ENCODE measurements at regions not wholly inside any gene's neighbourhood (a gene's known extent, or its start where the extent isn't known, plus 50 kb on each side); places are given as distances from the start of the nearest gene placed in this dataset.

GRCh38 chr12:34105392-34105933 lies 83.2 kb downstream of the ALG10 start (continued):
- TF ChIP-seq ZNF518A (tag by site-specific recombination; conservative IDR thresholded peaks at IDR 0.05; ENCODE audit: low read depth): no peak
- TF ChIP-seq ZNF18 (tag by site-specific recombination; IDR thresholded peaks at IDR 0.05): no peak
- TF ChIP-seq ZNF221 (tag by site-specific recombination; IDR thresholded peaks at IDR 0.05; ENCODE audit: borderline replicate concordance): no peak

- POLR2A ChIA-PET: no interaction called here
- Histone ChIP-seq H3K4me3 (ENCODE audit: low read depth, low read length) (no peak overlapping the region), H3K4me1 (ENCODE audit: control insufficient read depth, insufficient read depth, low read length) (no peaks in the 10 kb centered on the region), H3K9me3 (ENCODE audit: control insufficient read depth, insufficient read depth, low read depth, low read length) (no peaks in the 10 kb centered on the region), H3K36me3 (ENCODE audit: control insufficient read depth in 2 of 2, insufficient read depth in 1 of 2, low read length in 2 of 2) (no peaks in the 10 kb centered on the region), H3K27ac (ENCODE audit: extremely low read depth, low read depth, low read length) (no peak overlapping the region)
- CTCF ChIA-PET: no interaction called here
- no peak for TF ChIP-seq ZNF26 (tag by site-specific recombination; IDR thresholded peaks at IDR 0.05)
- no peak for TF ChIP-seq PRDM10 (tag by site-specific recombination; IDR thresholded peaks at IDR 0.05)
- TF ChIP-seq HIC1 (tag by site-specific recombination; IDR thresholded peaks at IDR 0.05): no peak
These were observed 83.9 kb downstream of the ALG10 start for GRCh38 chr12:34106172-34106571.

- Histone ChIP-seq H3K4me1 (ENCODE audit: control insufficient read depth, insufficient read depth, low read length) (no peaks in the 10 kb centered on the region), H3K9me3 (ENCODE audit: control insufficient read depth, insufficient read depth, low read depth, low read length) (no peaks in the 10 kb centered on the region), H3K4me3 (ENCODE audit: low read depth, low read length) (no peak overlapping the region), H3K36me3 (ENCODE audit: control insufficient read depth in 2 of 2, insufficient read depth in 1 of 2, low read length in 2 of 2) (no peaks in the 10 kb centered on the region), H3K27ac (ENCODE audit: extremely low read depth, low read depth, low read length) (no peak overlapping the region)
- POLR2A ChIA-PET: no interaction called here
- CTCF ChIA-PET: no interaction called here
- TF ChIP-seq ZNF248 (tag by site-specific recombination; IDR thresholded peaks at IDR 0.05) (no peak), ZFP3 (tag by site-specific recombination; IDR thresholded peaks at IDR 0.05; ENCODE audit: low read depth) (no peak), ZNF624 (tag by site-specific recombination; IDR thresholded peaks at IDR 0.05) (no peak), FEZF1 (tag by site-specific recombination; IDR thresholded peaks at IDR 0.05) (no peak), SALL2 (tag by site-specific recombination; IDR thresholded peaks at IDR 0.05; ENCODE audit: borderline replicate concordance) (no peak), IKZF3 (tag by site-specific recombination; IDR thresholded peaks at IDR 0.05) (no peak), PRDM4 (tag by site-specific recombination; IDR thresholded peaks at IDR 0.05) (no peak), GFI1B (tag by site-specific recombination; IDR thresholded peaks at IDR 0.05) (no peak), ZNF354C (tag by site-specific recombination; IDR thresholded peaks at IDR 0.05; ENCODE audit: borderline replicate concordance, low read depth) (no peak), ZNF660 (tag by site-specific recombination; IDR thresholded peaks at IDR 0.05) (no peak)
These were observed 84.7 kb downstream of the ALG10 start for GRCh38 chr12:34107016-34107415.
